UCSD-AML1 (cell line): ENCODE measurements at regions not wholly inside any gene's neighbourhood (a gene's known extent, or its start where the extent isn't known, plus 50 kb on each side); places are given as distances from the start of the nearest gene placed in this dataset.

Source experiments
- DNase-seq: peaks from one replicate; lab custom pipeline; 2025; ENCODE audit not compliant: unreplicated experiment; lab: John Stamatoyannopoulos, UW

GRCh38 chr4:67051000-67051789, 494.1 kb downstream of the CENPC start:
- no peak for DNase-seq

- no peak for DNase-seq
Observed at GRCh38 chr4:67049446-67049845, 495.9 kb downstream of the CENPC start.

- no peak for DNase-seq
Observed at GRCh38 chr4:67048530-67048929, 496.8 kb downstream of the CENPC start.

- no peak for DNase-seq
Observed at GRCh38 chr4:67040315-67040714, 505.0 kb downstream of the CENPC start.

- no peak for DNase-seq
Observed at GRCh38 chr4:67038228-67038566, 507.1 kb downstream of the CENPC start.

GRCh38 chr4:67037504-67038227, 507.6 kb downstream of the CENPC start:
- no peak for DNase-seq

- DNase-seq = no peak
Observed at GRCh38 chr4:67036791-67037190, 508.5 kb downstream of the CENPC start.

- no peak for DNase-seq
Observed at GRCh38 chr4:67035986-67036385, 509.3 kb downstream of the CENPC start.

- DNase-seq = no peak
Observed at GRCh38 chr4:67035501-67035900, 509.8 kb downstream of the CENPC start.

GRCh38 chr4:67030636-67031035, 514.7 kb downstream of the CENPC start:
- DNase-seq = no peak

GRCh38 chr4:67020438-67020797, 524.9 kb downstream of the CENPC start:
- no peak for DNase-seq

GRCh38 chr4:67019686-67020437, 525.4 kb downstream of the CENPC start:
- DNase-seq = no peak

GRCh38 chr4:67014592-67014991, 530.7 kb downstream of the CENPC start:
- DNase-seq = no peak

GRCh38 chr4:67006791-67007190, 538.5 kb downstream of the CENPC start:
- DNase-seq = no peak

GRCh38 chr4:66991521-66991920, 553.8 kb downstream of the CENPC start:
- no peak for DNase-seq

GRCh38 chr4:66974665-66975064, 570.6 kb downstream of the CENPC start:
- DNase-seq = no peak

- no peak for DNase-seq
Observed at GRCh38 chr4:66972087-66972486, 573.2 kb downstream of the CENPC start.

GRCh38 chr4:66964467-66964866, 580.8 kb downstream of the CENPC start:
- no peak for DNase-seq

- DNase-seq = no peak
Observed at GRCh38 chr4:66963084-66963483, 582.2 kb downstream of the CENPC start.

GRCh38 chr4:66959207-66959606, 586.1 kb downstream of the CENPC start:
- no peak for DNase-seq

- DNase-seq = no peak
Observed at GRCh38 chr4:66956852-66957251, 588.5 kb downstream of the CENPC start.

- no peak for DNase-seq
Observed at GRCh38 chr4:66956426-66956825, 588.9 kb downstream of the CENPC start.
